SK-N-SH (cell line): ENCODE measurements at regions not wholly inside any gene's neighbourhood (a gene's known extent, or its start where the extent isn't known, plus 50 kb on each side); places are given as distances from the start of the nearest gene placed in this dataset.

Source experiments
- CTCF ChIP-seq: fragments of 200-600 bp; sonication (generic); IDR thresholded peaks from 2 replicates; pipeline ENCODE4 v1.6.1; 2017; ENCODE audit warnings: antibody characterized with exemption, mild to moderate bottlenecking, moderate library complexity
- POLR2AphosphoS5 ChIP-seq: IDR thresholded peaks from 2 replicates; pipeline ENCODE4 v1.6.1; 2012; ENCODE audit warnings: low read depth, low read length

GRCh38 chr5:117242028-117242427, 667.4 kb upstream of the SEMA6A start:
- TF ChIP-seq CTCF (no peak), POLR2AphosphoS5 (no peak)
